ENCODE measurements at regions not wholly inside any gene's neighbourhood (a gene's known extent, or its start where the extent isn't known, plus 50 kb on each side); places are given as distances from the start of the nearest gene placed in this dataset.
"Not testable (repeated sequence)": the region's sequence is repeated elsewhere in the genome, so short reads cannot be mapped to it uniquely, and the experiment has no call there.

DNA sequence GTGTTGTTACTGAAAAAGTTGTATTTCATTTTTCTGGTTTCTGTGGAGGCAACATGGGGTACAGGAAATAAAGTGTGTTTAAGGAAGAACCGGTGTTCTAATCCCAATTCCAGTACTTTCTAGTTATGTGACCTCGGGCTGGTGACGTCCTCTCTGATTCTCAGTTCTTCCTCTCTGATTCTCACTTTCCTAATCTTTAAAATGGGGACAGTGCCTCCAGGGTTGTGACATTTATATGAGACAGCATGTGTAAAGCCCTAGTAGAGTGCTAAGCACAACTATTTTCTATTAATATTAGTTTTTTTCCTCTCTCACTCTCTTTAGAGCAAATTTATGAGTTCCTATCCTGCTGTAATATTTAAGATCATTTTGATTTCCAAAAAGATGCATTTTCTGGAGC, 50.9 kb upstream of the PTPDC1 start:
- DNase-seq (ENCODE audit: extremely low read depth, low read depth), result no peak
- TF ChIP-seq, protein P1, sequence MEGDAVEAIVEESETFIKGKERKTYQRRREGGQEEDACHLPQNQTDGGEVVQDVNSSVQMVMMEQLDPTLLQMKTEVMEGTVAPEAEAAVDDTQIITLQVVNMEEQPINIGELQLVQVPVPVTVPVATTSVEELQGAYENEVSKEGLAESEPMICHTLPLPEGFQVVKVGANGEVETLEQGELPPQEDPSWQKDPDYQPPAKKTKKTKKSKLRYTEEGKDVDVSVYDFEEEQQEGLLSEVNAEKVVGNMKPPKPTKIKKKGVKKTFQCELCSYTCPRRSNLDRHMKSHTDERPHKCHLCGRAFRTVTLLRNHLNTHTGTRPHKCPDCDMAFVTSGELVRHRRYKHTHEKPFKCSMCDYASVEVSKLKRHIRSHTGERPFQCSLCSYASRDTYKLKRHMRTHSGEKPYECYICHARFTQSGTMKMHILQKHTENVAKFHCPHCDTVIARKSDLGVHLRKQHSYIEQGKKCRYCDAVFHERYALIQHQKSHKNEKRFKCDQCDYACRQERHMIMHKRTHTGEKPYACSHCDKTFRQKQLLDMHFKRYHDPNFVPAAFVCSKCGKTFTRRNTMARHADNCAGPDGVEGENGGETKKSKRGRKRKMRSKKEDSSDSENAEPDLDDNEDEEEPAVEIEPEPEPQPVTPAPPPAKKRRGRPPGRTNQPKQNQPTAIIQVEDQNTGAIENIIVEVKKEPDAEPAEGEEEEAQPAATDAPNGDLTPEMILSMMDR (IDR thresholded peaks at IDR 0.05; ENCODE audit: low read depth, low read length), result no peak

DNA sequence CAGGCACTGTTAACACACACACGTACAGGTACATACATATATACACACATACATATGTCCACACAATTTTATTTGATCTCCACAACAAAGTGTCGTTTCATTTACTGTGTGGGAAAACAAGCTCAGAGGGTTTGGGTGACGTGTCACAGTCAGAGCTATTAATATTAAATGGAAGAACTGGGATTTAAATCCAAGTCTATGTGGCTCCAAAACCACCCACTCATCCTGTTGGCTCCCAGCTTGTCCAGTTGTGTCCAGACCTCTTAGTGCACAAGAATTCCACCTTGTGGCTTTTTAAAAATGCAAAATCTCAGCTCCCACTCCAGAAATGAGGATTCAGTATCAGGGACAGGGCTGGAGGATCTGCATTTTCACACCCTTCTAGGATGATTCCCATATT, 52.3 kb upstream of the PTPDC1 start:
- DNase-seq (ENCODE audit: extremely low read depth, low read depth), result no peak
- TF ChIP-seq, protein P1 (IDR thresholded peaks at IDR 0.05; ENCODE audit: low read depth, low read length), result no peak

DNA sequence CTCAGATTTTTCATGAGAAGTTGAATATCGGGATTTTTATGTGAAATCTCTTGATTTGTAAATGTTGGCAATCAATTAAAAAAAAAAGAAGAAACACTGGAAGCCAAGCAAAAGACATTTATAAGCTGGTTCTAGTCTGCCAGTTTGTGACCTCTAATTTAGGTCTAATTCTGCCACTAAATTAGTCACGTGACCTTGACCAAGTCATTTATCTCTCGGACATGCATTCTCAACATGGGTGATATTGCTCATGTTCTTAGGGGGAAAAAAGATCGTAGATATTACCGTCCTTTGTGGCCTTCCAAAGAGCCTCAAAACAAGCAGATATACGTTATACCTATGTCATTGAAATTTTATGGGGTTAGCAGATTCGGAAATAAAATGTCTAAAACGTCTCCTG, 52.9 kb upstream of the PTPDC1 start:
- no peak for DNase-seq (ENCODE audit: extremely low read depth, low read depth)
- TF ChIP-seq, protein P1 (IDR thresholded peaks at IDR 0.05; ENCODE audit: low read depth, low read length), result no peak

DNA sequence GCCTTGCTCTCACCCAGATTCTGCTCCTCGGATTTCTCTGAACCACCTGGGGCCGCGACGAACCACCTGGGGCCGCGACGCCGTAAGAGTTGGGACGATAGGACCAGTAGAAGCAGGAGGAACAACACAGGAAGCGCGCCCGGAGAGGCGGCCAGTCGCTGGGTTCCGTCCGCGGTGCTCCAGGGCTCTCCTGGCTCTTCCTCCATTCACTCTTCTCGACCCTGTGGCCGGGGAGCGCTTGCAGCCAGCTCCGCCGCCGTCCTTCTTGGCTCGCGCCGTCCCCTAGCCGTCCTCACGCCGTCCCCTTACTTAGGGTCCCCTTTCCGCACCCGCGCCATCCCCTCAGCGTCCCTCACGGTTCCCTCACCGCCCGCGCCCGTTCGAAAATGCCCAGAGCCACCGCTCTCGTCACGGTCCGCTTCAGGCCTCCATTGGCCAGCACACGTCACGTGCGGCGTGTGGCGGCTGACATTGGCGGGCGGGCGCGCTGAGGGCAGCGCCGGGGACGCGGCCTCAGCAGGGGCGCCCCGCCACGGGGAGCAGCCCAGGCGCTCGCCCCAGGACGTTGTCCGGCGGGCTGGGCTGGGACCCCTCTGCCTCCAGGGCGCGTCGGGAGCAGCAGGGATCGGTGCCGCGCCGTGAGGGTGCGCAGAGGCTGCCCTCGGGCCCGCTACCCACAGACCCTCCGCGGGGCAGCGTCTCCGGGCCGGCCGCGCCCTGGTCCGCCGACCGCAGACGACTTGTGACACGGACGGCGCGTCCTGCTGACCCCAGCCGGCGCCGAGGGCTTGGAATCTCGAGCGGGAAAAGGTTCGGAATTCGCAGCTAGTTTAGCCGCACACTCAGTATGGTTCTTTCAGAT, 53.7 kb upstream of the PTPDC1 start:
- TF ChIP-seq, protein P1 (IDR thresholded peaks at IDR 0.05; ENCODE audit: low read depth, low read length), result no peak
- peak; percentile 38 for DNase-seq (ENCODE audit: extremely low read depth, low read depth)

DNA sequence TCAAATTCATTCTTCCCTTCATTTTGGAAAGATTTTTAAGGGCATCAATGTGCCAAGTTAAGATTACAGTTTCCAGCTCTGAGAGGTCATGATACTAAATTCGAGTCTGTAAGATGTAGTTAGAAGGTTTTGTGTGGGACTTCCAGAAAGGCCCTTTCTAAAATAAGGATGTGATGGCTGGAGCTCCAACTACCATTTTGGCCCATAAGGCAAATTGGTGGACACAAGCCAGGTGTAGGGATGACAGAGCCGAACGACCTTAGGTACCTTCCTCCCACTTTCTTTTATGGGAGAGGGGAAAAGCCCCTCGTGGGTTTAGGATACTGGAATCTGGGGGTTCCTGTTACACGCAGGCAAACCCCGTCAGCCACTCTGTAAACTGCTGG, 54.3 kb upstream of the PTPDC1 start:
- TF ChIP-seq, protein P1 (IDR thresholded peaks at IDR 0.05; ENCODE audit: low read depth, low read length), result no peak
- DNase-seq (ENCODE audit: extremely low read depth, low read depth), result no peak

DNA sequence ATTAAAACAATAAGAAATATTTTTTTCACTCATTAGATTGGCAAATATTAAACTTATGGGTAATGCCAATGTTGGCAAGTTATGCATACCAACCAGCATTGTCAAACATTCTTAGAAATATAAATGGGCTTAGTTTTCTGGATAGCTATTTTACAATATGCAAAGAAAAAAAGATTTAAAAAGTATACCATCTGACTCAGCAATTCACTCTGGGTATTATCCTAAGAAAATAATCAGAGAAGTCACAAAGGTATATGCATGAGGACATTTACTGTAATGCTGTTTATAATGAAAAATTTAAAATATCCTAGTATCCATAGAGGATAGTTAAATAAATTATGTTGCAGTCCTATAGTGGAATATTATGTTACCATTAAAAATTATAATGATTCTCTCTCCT, 57.4 kb upstream of the PTPDC1 start:
- DNase-seq (ENCODE audit: extremely low read depth, low read depth), result no peak
- TF ChIP-seq, protein P1 (IDR thresholded peaks at IDR 0.05; ENCODE audit: low read depth, low read length), result no peak

DNA sequence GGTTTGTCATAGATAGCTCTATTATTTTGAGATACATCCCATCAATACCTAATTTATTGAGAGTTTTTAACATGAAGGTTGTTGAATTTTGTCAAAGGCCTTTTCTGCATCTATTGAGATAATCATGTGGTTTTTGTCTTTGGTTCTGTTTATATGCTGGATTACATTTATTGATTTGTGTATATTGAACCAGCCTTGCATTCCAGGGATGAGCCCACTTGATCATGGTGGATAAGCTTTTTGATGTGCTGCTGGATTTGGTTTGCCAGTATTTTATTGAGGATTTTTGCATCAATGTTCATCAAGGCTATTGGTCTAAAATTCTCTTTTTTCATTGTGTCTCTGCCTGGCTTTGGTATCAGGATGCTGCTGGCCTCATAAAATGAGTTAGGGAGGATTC, 61.8 kb upstream of the PTPDC1 start:
- DNase-seq (ENCODE audit: extremely low read depth, low read depth), result not testable (repeated sequence)

DNA sequence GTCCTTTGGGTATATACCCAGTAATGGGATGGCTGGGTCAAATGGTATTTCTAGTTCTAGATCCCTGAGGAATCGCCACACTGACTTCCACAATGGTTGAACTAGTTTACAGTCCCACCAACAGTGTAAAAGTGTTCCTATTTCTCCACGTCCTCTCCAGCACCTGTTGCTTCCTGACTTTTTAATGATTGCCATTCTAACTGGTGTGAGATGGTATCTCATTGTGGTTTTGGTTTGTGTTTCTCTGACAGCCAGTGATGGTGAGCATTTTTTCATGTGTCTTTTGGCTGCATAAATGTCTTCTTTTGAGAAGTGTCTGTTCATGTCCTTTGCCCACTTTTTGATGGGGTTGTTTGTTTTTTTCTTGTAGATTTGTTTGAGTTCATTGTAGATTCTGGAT, 63.4 kb upstream of the PTPDC1 start:
- not testable (repeated sequence) for DNase-seq (ENCODE audit: extremely low read depth, low read depth)

Data from AG09319 (cell line).